NCI-H524 (cell line): ENCODE measurements at regions not wholly inside any gene's neighbourhood (a gene's known extent, or its start where the extent isn't known, plus 50 kb on each side); places are given as distances from the start of the nearest gene placed in this dataset.
"Not testable (repeated sequence)": the region's sequence is repeated elsewhere in the genome, so short reads cannot be mapped to it uniquely, and the experiment has no call there.

Experiments
- DNase-seq, 2 experiments: peaks; one replicate each; lab custom pipeline; 2025; lab: John Stamatoyannopoulos, UW

- no peak for DNase-seq
Observed at GRCh38 chr12:90829044-90829443, 125.9 kb downstream of the CCER1 start.

DNA sequence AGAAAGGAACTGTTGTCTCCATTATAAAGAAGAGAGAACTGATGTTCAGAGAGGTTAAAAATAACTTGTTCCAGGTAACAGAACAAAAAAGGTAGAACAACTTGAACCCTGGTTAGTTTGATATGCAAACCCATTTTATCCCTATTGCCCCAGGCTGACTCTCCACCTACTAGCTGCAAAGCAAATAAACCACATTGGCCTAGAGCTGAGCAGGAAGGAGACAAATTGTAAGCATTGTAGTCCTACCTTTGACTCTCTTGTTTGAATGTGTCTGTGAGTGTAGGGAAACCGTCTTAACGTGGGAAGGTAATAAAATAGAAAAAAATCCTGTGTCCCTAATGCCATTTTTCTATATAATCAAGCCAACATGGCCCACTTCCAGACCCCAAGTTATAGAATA lies 126.4 kb downstream of the CCER1 start:
- no peak for DNase-seq

DNA sequence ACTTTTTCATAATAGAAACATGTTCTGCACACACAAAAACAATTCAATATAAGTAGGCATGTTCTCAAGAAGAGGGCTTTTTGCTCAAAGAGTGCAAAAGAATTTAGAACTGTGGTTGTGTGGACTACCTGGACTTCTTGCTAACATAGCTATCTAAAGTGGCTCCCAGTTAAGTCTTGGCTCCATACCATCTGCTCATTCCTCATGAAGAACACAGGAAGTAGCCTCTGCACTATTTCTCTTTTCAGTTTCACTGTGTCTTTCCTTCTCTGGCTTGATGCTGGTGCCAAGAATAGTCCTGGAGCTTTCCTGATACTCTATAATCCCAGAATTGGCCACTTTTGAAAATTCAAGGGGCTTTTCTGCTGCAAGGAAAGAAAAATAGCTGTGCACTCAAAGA lies 127.4 kb downstream of the CCER1 start:
- DNase-seq = no peak

GRCh38 chr12:90826036-90826435 lies 128.9 kb downstream of the CCER1 start:
- no peak for DNase-seq

DNA sequence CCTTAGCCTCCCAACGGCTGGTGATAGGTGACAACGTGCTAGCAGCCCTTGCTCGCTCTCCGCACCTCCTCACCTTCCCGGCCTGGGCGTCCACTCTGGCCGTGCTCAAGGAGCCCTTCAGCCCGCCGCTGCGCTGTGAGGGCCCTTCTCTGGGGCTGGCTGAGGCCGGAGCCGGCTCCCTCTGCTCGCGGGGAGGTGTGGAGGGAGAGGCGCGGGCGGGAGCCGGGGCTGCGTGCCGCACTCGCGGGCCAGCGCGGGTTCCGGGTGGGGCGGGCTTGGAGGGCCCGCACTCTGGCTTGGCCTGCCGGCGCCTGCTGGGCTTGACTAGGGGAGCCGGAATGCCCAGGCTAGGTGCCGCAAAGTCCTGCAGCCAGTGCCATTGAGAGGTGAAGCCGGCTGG lies 131.1 kb downstream of the CCER1 start:
- no peak for DNase-seq

DNA sequence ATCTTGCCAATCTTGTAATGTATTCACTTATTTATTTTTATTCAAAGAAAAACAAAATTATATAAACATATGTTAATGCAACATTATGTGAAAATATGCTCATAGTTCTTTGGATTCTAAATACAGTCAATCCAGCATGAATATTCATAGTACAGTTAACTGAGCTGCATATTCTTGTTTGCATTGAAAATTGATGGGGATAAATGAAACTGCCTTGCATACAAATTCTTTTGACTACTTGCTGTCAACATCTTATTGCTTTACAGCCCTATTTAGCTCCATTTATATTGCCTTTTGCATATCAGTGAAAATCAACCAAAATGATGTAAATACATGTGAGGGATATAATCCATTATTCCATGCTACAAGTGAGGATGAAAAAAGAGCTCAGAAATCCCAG lies 135.3 kb downstream of the CCER1 start:
- DNase-seq = no peak

- no peak for DNase-seq
Observed at GRCh38 chr12:90816353-90817089, 138.5 kb downstream of the CCER1 start.

GRCh38 chr12:90809940-90810339 lies 145.0 kb downstream of the CCER1 start:
- DNase-seq = no peak

GRCh38 chr12:90808568-90808967 lies 146.4 kb downstream of the CCER1 start:
- DNase-seq = no peak

- DNase-seq = no peak
Observed at GRCh38 chr12:90802727-90803126, 152.2 kb downstream of the CCER1 start.

DNA sequence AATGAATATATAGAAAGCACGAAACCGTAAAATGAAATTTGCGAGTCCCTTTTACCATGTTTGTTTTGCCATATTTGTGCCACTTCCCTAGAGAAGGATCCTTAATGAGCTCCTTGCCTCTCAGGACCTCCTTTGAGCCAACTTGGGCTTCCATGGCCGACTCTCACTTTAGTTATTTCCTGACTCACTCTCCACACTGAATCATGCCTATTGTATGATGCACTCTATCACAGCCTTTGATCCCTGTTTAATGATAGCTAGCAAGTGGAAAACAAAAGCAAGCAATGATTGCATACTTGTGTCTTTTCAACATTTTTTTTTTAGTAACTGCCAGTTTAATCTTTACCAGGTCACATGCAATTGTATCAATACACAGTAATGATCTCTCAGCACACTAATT lies 153.2 kb downstream of the CCER1 start:
- DNase-seq = no peak

DNA sequence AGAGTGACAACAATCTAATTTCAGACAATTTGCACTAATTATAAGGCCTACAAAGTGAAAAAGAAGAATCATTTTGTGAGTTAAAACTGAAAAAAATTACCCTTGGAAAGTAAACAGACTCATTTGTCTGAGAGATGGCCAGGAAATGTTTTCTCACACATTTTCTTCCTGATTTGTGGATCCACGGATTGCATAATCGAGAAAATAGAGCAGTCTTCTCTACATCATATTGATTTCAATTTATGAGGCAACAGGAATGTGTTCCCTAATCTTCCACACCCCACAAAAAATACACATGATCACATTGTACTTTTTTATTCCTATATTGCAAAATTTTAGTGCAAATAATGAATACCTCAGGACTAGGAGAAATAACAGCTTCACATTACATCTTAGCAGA lies 160.8 kb downstream of the CCER1 start:
- DNase-seq = no peak

GRCh38 chr12:90792718-90793117 lies 162.3 kb downstream of the CCER1 start:
- DNase-seq = not testable (repeated sequence)

DNA sequence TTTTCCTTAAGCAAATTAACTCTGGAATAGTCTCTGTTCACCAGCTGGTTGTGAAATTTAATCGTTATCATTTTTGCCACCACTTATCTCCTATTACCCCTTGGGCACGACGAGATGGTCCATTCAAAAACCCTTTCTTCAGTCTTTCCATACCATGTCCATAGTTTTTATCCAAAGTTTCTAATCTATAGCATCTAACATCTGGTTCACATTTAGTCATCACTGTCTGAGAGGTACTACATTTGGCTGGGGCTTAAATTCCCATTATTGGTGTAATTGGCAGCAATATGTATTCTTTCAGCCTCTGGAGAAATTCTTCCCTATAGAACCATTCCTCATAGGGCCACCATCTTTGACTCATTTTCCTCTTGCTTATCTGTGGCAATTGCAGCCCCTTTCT lies 163.5 kb downstream of the CCER1 start:
- DNase-seq = no peak

- DNase-seq = no peak
Observed at GRCh38 chr12:90790747-90791146, 164.2 kb downstream of the CCER1 start.

DNA sequence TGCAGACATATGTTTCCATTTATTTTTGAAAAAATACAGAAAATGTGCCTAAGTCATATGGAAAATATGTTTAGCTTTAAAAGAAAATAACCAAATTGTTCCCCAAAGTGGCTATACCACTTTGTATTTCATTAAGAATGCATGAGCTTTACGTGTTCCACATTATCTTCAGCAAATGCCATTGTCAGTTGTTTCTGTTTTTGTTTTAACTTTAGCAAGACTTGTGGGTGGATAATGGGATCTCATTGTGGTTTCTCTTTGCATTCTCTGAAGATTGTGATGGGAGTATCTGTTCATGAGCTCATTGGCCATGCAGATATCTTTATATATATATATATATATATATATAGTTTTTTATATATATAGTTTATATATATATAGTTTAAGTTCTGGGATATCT lies 181.5 kb downstream of the CCER1 start:
- no peak for DNase-seq

- no peak for DNase-seq
Observed at GRCh38 chr12:90770861-90771260, 184.1 kb downstream of the CCER1 start.

DNA sequence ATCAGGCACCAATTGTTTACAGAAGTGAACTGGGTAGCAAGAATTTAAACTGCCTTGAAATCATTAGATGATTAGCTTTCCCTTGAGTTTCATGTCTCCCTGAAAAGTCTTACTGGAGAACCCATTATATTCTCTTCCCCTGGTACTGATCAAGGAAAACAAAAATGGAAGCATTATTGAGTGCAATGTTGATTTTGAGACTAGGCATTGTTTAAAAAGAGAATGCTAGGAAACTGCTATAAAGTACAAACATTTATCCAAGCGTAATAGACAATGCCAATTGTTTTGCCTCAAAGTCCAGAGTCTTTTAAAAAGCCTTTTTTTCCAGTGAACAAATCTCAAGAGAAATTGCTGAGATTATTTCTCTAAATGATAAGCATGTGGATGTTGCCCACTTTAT lies 197.0 kb downstream of the CCER1 start:
- no peak for DNase-seq

- DNase-seq = no peak
Observed at GRCh38 chr12:90745211-90745610, 209.8 kb downstream of the CCER1 start.

DNA sequence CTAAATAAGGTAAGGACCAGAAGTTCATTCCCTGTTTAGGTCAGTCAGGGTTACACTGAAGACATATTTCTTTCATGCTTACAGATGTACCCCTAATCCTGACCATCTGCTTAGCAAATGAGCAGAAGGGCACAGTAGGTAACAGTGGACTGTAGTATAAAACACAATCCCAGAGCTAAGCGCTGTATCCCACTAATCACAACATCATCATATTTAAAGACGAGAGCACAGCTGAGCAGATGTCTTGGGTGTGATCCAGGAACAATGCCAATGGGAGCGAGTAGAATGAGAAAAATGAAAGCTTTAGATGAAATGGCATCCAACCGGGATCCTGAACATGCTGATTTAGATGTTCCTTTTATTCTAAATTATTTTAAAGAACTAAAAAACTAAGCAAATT lies 213.4 kb downstream of the CCER1 start:
- DNase-seq = peak; percentile 91 to 97

DNA sequence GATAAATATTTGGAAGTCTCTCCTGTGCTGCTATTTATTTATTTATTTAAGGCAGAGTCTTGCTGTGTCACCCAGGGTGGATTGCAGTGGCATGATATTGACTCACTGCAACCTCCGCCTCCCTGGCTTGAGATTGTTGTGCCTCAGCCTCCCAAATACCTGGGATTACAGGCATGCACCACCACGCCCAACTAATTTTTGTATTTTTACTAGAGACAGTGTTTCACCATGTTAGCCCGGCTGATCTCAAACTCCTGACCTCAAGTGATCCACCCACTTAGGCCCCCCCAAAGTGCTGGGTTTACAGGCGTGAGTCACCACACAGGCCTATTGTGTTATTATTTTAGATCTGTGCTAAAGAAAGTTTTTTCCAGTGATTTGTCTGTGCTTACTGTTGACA lies 225.2 kb downstream of the CCER1 start:
- no peak for DNase-seq

DNA sequence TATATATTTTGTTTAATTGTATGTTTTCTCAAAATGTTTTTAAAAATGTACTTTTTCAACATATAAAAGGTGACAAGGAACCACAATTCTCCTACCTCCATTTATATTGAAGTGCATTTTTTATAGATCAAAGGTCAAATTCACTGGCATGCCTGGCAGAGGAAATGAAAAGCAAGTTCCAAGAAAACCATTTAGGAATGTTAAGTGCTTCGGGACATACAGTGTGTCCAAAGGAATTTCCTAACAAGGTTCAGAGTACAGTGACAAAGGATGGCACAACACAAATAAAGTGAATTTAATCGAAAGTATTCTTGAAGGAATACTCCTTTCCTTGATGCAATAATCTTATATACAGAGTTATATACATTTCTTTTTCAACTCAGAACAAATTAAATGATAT lies 242.3 kb downstream of the CCER1 start:
- DNase-seq = no peak

GRCh38 chr12:90710711-90711110 lies 244.3 kb downstream of the CCER1 start:
- DNase-seq = no peak

DNA sequence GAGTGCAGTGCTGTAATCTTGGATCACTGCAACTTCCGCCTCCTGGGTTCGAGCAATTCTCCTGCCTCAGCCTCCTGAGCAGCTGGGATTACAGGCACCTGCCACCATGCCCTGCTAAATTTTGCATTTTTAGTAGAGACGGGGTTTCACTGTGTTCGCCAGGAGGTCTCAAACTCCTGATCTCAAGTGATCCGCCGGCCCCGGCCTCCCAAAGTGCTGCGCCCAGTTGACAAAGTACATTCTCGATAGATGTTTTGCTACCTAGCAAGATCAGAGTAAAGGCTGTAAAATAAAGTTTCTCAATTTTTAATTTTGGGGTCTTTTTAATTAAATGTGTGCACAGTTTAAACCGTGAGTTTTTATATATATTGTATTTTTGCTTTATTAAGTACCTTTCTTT lies 248.9 kb downstream of the CCER1 start:
- DNase-seq = no peak

GRCh38 chr12:90695415-90695814 lies 259.6 kb downstream of the CCER1 start:
- DNase-seq = no peak
